Astrocyte (in vitro differentiated cells and primary cell): ENCODE measurements at regions not wholly inside any gene's neighbourhood (a gene's known extent, or its start where the extent isn't known, plus 50 kb on each side); places are given as distances from the start of the nearest gene placed in this dataset.

Source experiments
- DNase-seq: peaks from one replicate; pipeline ENCODE4 v3.0.0-alpha.2; 2010; ENCODE audit warnings: low read depth
- FAIRE-seq: peaks from 2 replicates; lab custom pipeline; 2011; peaks lifted over from hg19 to GRCh38; lab: Jason Lieb, UNC
- H2AFZ ChIP-seq: 2 replicates; pipeline ENCODE4 v1.6.0; 2012; ENCODE audit warnings: low read depth, low read length, inconsistent platforms
- H3K27ac ChIP-seq: 2 replicates; pipeline ENCODE4 v1.5.1; 2011; ENCODE audit warnings: low read depth, low read length, inconsistent platforms
- H3K27me3 ChIP-seq: 2 replicates; pipeline ENCODE4 v1.6.0; 2011; ENCODE audit warnings: low read length, inconsistent platforms; ENCODE audit not compliant: insufficient read depth
- H3K36me3 ChIP-seq: 2 replicates; pipeline ENCODE4 v1.5.1; 2011; ENCODE audit warnings: low read length, inconsistent platforms; ENCODE audit not compliant: insufficient read depth
- H3K4me1 ChIP-seq: 2 replicates; pipeline ENCODE4 v1.5.1; 2011; ENCODE audit warnings: low read length, inconsistent platforms; ENCODE audit not compliant: insufficient read depth
- H3K4me2 ChIP-seq: 2 replicates; pipeline ENCODE4 v1.6.0; 2012; ENCODE audit warnings: low read length, inconsistent platforms
- H3K4me3 ChIP-seq: 2 replicates; pipeline ENCODE4 v1.5.1; 2011; ENCODE audit warnings: low read depth, mild to moderate bottlenecking, low read length, inconsistent platforms; ENCODE audit not compliant: insufficient read depth
- H3K79me2 ChIP-seq: 2 replicates; pipeline ENCODE4 v1.6.0; 2012; ENCODE audit warnings: mild to moderate bottlenecking, low read length, inconsistent platforms; ENCODE audit not compliant: insufficient read depth
- H3K9ac ChIP-seq: 2 replicates; pipeline ENCODE4 v1.6.0; 2012; ENCODE audit warnings: mild to moderate bottlenecking, low read length, inconsistent platforms
- H3K9me3 ChIP-seq: 2 replicates; pipeline ENCODE4 v1.5.1; 2012; ENCODE audit warnings: low read depth, mild to moderate bottlenecking, low read length, inconsistent platforms; ENCODE audit not compliant: insufficient read depth
- H4K20me1 ChIP-seq: 2 replicates; pipeline ENCODE4 v1.6.0; 2012; ENCODE audit warnings: low read length, inconsistent platforms; ENCODE audit not compliant: insufficient read depth
- H3K27ac Mint-ChIP-seq: one replicate; pipeline ENCODE4 v1.8.0; 2021; ENCODE audit warnings: mild to moderate bottlenecking, mixed read lengths; ENCODE audit not compliant: unreplicated experiment
- H3K27me3 Mint-ChIP-seq: one replicate; pipeline ENCODE4 v1.8.0; 2021; ENCODE audit warnings: low read depth, mixed read lengths; ENCODE audit not compliant: unreplicated experiment
- H3K36me3 Mint-ChIP-seq: one replicate; pipeline ENCODE4 v1.8.0; 2021; ENCODE audit warnings: low read depth, mixed read lengths; ENCODE audit not compliant: unreplicated experiment
- H3K4me1 Mint-ChIP-seq: one replicate; pipeline ENCODE4 v1.8.0; 2021; ENCODE audit warnings: low read depth, mixed read lengths; ENCODE audit not compliant: unreplicated experiment
- H3K4me3 Mint-ChIP-seq: one replicate; pipeline ENCODE4 v1.8.0; 2021; ENCODE audit warnings: mild to moderate bottlenecking, moderate library complexity, mixed read lengths; ENCODE audit not compliant: unreplicated experiment
- H3K9me3 Mint-ChIP-seq: one replicate; pipeline ENCODE4 v1.8.0; 2021; ENCODE audit warnings: mild to moderate bottlenecking, mixed read lengths; ENCODE audit not compliant: unreplicated experiment
- CTCF ChIP-seq: IDR thresholded peaks from 2 replicates; pipeline ENCODE4 v1.5.1; 2011; ENCODE audit warnings: low read depth, mild to moderate bottlenecking, inconsistent platforms, low read length, moderate library complexity; ENCODE audit not compliant: insufficient read depth
- EZH2 ChIP-seq: IDR thresholded peaks from 2 replicates; pipeline ENCODE4 v1.6.1; 2012; ENCODE audit warnings: mild to moderate bottlenecking, low read length, inconsistent platforms; ENCODE audit not compliant: insufficient read depth

GRCh38 chr16:5709889-5710288, 612.3 kb upstream of the EEF2KMT start:
- Histone ChIP-seq H3K4me2 (no peak overlapping the region), H3K4me3 (no peak overlapping the region), H3K27me3 (no peaks in the 10 kb centered on the region), H3K36me3 (no peaks in the 10 kb centered on the region), H3K27ac (no peak overlapping the region), H4K20me1 (no peaks in the 10 kb centered on the region), H3K4me1 (no peaks in the 10 kb centered on the region), H3K79me2 (no peaks in the 10 kb centered on the region), H3K9me3 (no peaks in the 10 kb centered on the region), H2AFZ (no peak overlapping the region), H3K9ac (no peak overlapping the region)
- peaks cover 1% of the 10 kb centered on the region for H3K9me3 Mint-ChIP-seq
- FAIRE-seq (no peak), DNase-seq (peak; percentile 2)
- H3K27me3 Mint-ChIP-seq: peaks cover 26% of the 10 kb centered on the region
- peaks cover 6% of the 10 kb centered on the region for H3K4me1 Mint-ChIP-seq
- TF ChIP-seq CTCF: no peak
- TF ChIP-seq EZH2: no peak
- no peak overlapping the region for H3K27ac Mint-ChIP-seq
- H3K4me3 Mint-ChIP-seq: no peak overlapping the region
- no peaks in the 10 kb centered on the region for H3K36me3 Mint-ChIP-seq

DNA sequence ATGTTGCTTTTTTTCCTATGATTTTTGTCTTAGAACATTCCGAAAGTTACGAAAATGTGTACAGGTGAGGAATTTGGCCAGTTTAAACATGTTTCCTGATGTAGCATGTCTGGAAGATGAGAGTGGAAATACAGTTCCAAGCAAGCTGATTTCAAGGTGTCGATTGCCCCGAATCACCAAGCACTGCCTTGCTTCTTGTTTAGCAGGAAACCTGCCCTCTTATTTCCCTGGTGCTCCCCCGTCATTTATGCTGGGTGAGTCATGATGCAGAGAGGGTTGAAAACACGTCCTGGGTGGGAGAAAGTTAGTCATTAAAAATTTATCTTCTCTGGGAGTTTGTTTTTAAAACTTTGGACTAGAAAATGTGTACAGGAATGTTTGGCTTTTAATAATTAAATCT, 608.6 kb upstream of the EEF2KMT start:
- H3K4me1 ChIP-seq: no peaks in the 10 kb centered on the region
- no peak for DNase-seq
- no peaks in the 10 kb centered on the region for H3K9me3 ChIP-seq
- H3K27me3 Mint-ChIP-seq: peaks cover 7% of the 10 kb centered on the region
- H2AFZ ChIP-seq: no peak overlapping the region
- H3K9ac ChIP-seq: no peak overlapping the region
- no peak overlapping the region for H3K27ac ChIP-seq
- no peaks in the 10 kb centered on the region for H3K79me2 ChIP-seq
- no peaks in the 10 kb centered on the region for H3K27me3 ChIP-seq
- peaks cover 4% of the 10 kb centered on the region for H3K9me3 Mint-ChIP-seq
- H3K4me3 ChIP-seq: no peak overlapping the region
- H3K27ac Mint-ChIP-seq: no peak overlapping the region
- H4K20me1 ChIP-seq: no peaks in the 10 kb centered on the region
- no peak overlapping the region for H3K4me3 Mint-ChIP-seq
- H3K36me3 ChIP-seq: no peaks in the 10 kb centered on the region
- H3K4me2 ChIP-seq: no peak overlapping the region
- H3K36me3 Mint-ChIP-seq: no peaks in the 10 kb centered on the region
- TF ChIP-seq CTCF (no peak), EZH2 (no peak)
- FAIRE-seq: no peak
- peaks cover 6% of the 10 kb centered on the region for H3K4me1 Mint-ChIP-seq

GRCh38 chr16:5704271-5704670, 606.7 kb upstream of the EEF2KMT start:
- H3K4me1 Mint-ChIP-seq: peaks cover 6% of the 10 kb centered on the region
- no peak overlapping the region for H3K4me3 Mint-ChIP-seq
- no peaks in the 10 kb centered on the region for H3K36me3 Mint-ChIP-seq
- FAIRE-seq (no peak), DNase-seq (no peak)
- no peak overlapping the region for H3K27ac Mint-ChIP-seq
- Histone ChIP-seq H3K36me3 (no peaks in the 10 kb centered on the region), H3K9me3 (no peaks in the 10 kb centered on the region), H3K79me2 (no peaks in the 10 kb centered on the region), H3K4me2 (no peak overlapping the region), H3K4me1 (no peaks in the 10 kb centered on the region), H3K4me3 (no peak overlapping the region), H3K27me3 (no peaks in the 10 kb centered on the region), H3K27ac (no peak overlapping the region), H2AFZ (no peak overlapping the region), H3K9ac (no peak overlapping the region), H4K20me1 (no peaks in the 10 kb centered on the region)
- peaks cover 7% of the 10 kb centered on the region for H3K9me3 Mint-ChIP-seq
- TF ChIP-seq CTCF (no peak), EZH2 (no peak)
- peaks cover 2% of the 10 kb centered on the region for H3K27me3 Mint-ChIP-seq
